ENCODE measurements at regions not wholly inside any gene's neighbourhood (a gene's known extent, or its start where the extent isn't known, plus 50 kb on each side); places are given as distances from the start of the nearest gene placed in this dataset.
A peak's percentile ranks its signal among the peaks of the same experiment; 100 is the strongest.
"Not testable (repeated sequence)": the region's sequence is repeated elsewhere in the genome, so short reads cannot be mapped to it uniquely, and the experiment has no call there.

DNA sequence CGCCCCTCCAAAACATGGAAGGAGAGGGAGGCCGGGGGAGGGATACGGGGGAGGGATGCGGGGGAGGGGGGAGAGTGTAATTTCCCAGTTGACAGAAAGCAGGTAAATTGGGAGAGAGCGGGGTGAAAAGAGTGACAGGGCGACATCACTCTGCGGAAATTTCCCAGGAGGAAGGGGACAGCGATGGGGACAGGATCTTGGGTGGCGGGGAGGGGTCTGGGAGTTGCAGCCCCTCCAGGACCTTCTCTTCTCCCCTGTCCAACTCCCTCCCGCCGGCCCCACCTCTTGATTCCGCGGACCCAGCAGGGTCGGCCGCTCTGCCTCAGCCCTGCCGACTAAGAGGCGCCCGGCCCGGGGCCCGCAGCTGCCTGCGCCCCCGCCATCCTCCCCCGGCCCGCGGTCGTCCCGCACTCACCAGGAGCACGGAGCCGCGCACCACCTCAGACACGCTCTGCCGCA is 108.0 kb upstream of the DOCK9 start:
- Mint-ChIP-seq H3K9me3 (no peaks in the 10 kb centered on the region), H3K27me3 (no peaks in the 10 kb centered on the region), H3K36me3 (ENCODE audit: low read depth) (peaks cover 6% of the 10 kb centered on the region), H3K4me1 (peaks cover 35% of the 10 kb centered on the region), H3K4me3 (peak overlapping the region; percentile 76), H3K27ac (peak overlapping the region; percentile 72)
- ChIA-PET POLR2A (interaction anchor here (1.1 to 4.7 kb wide), 7 partner anchors 10 to 57 kb away, joined by 4 to 61 read pairs (median 11); no protein-coding TSS in a partner anchor), CTCF (interaction anchor here (1.3 kb wide), 1 partner anchor 216 kb away, joined by 6 read pairs; no protein-coding TSS in a partner anchor)
- no peak for DNase-seq

DNA sequence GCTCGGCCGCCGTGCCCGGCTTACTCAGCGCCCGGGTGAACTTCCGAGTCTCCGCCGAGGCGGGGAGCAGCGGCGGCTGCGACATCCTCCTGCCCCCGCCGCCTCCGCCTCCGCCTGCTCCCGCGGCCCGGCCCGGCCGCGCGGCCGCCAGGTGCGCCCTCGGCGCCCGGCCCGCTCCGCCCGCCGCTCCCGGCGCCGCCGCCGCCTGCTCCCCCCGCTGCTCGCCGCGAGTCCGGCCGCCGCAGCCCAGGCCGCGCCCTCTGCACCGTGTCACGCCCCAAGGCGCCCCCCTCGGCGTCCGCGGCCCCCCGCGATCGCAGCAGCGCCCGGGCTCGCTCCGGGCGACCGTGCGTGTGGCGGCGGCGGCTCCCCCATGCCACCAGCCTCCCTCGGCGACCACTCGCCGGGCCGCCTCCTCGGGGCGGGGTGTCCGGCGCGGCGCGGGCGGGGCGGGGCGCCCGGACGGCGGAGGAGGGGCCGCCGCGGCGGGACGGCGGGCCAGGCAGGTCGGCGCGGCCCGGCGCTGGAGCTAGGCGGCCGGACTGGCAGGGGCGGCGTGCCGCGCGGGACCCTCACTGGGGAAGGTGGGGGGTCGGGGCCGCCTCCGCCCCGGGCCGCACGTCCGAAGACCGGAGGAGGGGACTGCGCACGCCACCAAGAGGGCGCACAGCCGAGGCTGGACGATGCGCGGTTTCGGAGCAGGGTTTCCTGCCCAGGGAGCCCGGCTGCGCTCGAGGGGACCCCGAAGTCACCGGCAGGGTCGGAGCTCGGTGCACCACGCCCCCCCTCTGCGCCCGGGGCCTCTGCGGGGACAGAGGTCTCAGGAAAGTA is 108.6 kb upstream of the DOCK9 start:
- POLR2A ChIA-PET = interaction anchor here (0.7 to 4.7 kb wide), 20 partner anchors 8 to 1653 kb away, joined by 3 to 61 read pairs (median 5); partner anchors contain the start of genes GPR18, RAP2A, TM9SF2 and UBAC2
- H3K4me1 Mint-ChIP-seq = peaks cover 33% of the 10 kb centered on the region
- peaks cover 6% of the 10 kb centered on the region for H3K36me3 Mint-ChIP-seq (ENCODE audit: low read depth)
- CTCF ChIA-PET = interaction anchor here (0.9 to 3.1 kb wide), 4 partner anchors 40 to 217 kb away, joined by 4 to 13 read pairs (median 12); no protein-coding TSS in a partner anchor
- H3K9me3 Mint-ChIP-seq = no peaks in the 10 kb centered on the region
- DNase-seq = peak; percentile 75
- peak overlapping the region; percentile 97 for H3K27ac Mint-ChIP-seq
- H3K27me3 Mint-ChIP-seq = no peaks in the 10 kb centered on the region
- H3K4me3 Mint-ChIP-seq = peak overlapping the region; percentile 94

DNA sequence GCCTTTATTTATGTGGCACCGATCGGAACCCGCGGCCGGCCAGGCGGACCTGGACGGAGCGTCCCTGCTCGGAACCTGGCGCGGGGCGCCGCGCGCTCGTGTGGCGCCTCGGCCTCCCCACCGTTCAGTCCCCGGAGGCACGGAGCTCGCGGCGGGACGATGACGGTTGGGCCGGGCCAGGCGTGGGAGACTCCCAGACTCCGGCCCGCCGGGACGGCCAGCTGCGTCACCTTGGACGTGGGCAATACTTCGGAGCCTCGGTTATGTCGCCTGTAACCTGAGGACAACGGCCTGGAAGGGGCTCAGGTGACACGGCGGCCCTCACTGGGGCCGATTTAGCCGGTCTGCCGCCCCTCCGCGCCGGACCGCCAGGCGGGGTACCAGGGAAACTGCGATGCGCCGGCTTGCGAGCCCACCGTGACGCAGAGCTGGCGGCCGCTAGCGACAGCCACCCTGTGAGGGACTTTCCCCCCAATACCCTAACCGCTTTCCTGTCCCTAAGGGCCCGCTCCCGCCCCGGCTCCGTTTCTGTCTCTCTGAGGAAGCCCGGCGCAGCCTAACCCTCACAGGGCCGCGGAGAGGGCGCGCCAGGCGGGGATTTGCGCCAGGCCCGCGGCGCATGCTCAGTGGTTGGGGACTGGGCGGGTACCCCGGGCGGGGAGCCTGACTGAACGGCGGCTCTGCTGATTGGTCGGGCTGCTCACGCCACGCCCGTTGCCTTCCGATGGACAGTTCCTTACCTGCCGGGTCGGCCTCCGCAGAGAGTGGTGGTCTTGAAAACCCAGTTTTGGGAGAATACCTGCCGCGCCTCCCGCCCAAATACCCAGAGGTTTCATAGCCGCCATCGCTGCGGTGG is 109.5 kb upstream of the DOCK9 start:
- peaks cover 33% of the 10 kb centered on the region for H3K4me1 Mint-ChIP-seq
- H3K27ac Mint-ChIP-seq = peak overlapping the region; percentile 97
- no peaks in the 10 kb centered on the region for H3K9me3 Mint-ChIP-seq
- ChIA-PET CTCF (interaction anchor here (0.9 to 3.1 kb wide), 5 partner anchors 41 to 218 kb away, joined by 4 to 13 read pairs (median 10); no protein-coding TSS in a partner anchor), POLR2A (interaction anchor here (0.7 to 4.7 kb wide), 22 partner anchors 9 to 1654 kb away, joined by 3 to 61 read pairs (median 5); partner anchors contain the start of genes GPR18, RAP2A, TM9SF2 and UBAC2)
- H3K4me3 Mint-ChIP-seq = peak overlapping the region; percentile 94
- DNase-seq = peak; percentile 94
- peaks cover 6% of the 10 kb centered on the region for H3K36me3 Mint-ChIP-seq (ENCODE audit: low read depth)
- no peaks in the 10 kb centered on the region for H3K27me3 Mint-ChIP-seq

DNA sequence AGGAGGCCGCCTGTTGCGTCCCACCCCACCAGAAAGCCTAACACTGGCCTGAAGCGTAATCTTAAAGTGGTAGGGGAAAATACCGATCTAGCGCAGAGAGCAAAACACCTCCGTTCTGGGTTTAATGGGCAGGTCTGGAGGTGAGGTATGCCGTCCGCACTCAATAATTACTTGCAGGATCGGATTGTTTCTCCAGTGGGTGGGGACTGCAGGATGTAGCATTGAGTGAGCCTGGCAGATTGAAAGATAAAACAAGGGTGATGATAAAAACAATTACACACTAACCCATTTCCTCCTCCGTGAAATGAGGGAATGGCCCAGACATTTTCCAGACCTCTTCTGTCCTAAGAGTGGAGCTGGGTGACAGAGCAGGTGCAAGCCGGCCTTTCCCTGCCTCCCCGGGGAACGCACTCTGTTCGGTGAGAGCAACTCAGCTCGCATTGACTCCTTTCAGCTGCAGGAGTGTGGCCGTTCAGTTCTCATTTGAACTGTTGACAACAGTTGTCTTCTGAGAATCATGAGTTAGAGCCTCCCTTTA is 110.2 kb upstream of the DOCK9 start:
- peak overlapping the region; percentile 94 for H3K4me3 Mint-ChIP-seq
- peaks cover 6% of the 10 kb centered on the region for H3K36me3 Mint-ChIP-seq (ENCODE audit: low read depth)
- H3K4me1 Mint-ChIP-seq = peaks cover 33% of the 10 kb centered on the region
- H3K27ac Mint-ChIP-seq = peak overlapping the region; percentile 97
- CTCF ChIA-PET = interaction anchor here (1.3 to 3.1 kb wide), 5 partner anchors 42 to 218 kb away, joined by 5 to 13 read pairs (median 10); no protein-coding TSS in a partner anchor
- H3K9me3 Mint-ChIP-seq = no peaks in the 10 kb centered on the region
- DNase-seq = no peak
- POLR2A ChIA-PET = interaction anchor here (0.7 to 4.7 kb wide), 17 partner anchors 10 to 1655 kb away, joined by 3 to 61 read pairs (median 4); partner anchors contain the start of genes RAP2A and UBAC2
- peaks cover under 1% of the 10 kb centered on the region for H3K27me3 Mint-ChIP-seq

GRCh38 chr13:99093997-99094396 is 106.7 kb upstream of the UBAC2 start:
- no peak overlapping the region for H3K4me3 Mint-ChIP-seq
- H3K27ac Mint-ChIP-seq = no peak overlapping the region
- H3K36me3 Mint-ChIP-seq (ENCODE audit: low read depth) = no peaks in the 10 kb centered on the region
- DNase-seq = no peak
- H3K9me3 Mint-ChIP-seq = no peaks in the 10 kb centered on the region
- CTCF ChIA-PET = no interaction called here
- POLR2A ChIA-PET = no interaction called here
- H3K27me3 Mint-ChIP-seq = peaks cover 3% of the 10 kb centered on the region
- no peaks in the 10 kb centered on the region for H3K4me1 Mint-ChIP-seq

DNA sequence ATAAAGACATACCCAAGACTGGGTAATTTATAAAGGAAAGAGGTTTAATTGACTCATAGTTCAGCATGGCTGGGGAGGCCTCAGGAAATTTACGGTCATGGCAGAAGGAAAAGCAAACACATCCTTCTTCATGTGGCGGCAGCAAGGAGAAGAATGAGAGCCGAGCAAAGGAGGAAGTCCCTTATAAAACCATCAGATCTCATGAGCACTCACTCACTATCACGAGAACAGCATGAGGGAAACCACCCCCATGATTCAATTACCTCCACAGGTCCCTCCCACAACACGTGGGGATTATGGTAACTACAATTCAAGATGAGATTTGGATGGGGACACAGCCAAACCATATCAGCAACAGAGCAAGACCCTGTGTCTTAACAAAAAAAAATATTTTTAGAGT is 98.8 kb upstream of the UBAC2 start:
- CTCF ChIA-PET; H3K27me3 Mint-ChIP-seq; H3K9me3 Mint-ChIP-seq; H3K36me3 Mint-ChIP-seq (ENCODE audit: low read depth); DNase-seq; H3K4me3 Mint-ChIP-seq; POLR2A ChIA-PET; H3K27ac Mint-ChIP-seq; H3K4me1 Mint-ChIP-seq: not testable (repeated sequence)

DNA sequence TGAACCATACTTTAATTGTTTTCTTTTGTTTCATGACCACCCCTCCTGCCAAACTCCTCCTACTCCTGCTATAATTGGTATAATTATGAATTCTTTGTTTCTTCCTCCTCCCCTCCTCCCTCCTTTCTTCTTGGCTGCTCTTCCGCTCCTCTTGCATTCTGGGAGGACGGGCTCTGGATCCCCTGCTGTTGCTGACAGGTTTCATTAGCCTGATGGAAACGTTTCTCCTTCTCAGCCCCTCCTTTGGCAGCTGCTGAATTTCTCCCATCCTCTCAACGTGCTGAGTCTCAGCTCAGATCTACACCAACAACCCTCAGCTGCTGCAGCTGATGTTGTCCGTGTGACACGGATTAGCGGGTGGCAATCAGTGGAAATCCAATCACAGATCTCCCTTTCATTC is 97.1 kb upstream of the UBAC2 start:
- ChIA-PET CTCF (no interaction called here), POLR2A (no interaction called here)
- DNase-seq = no peak
- no peaks in the 10 kb centered on the region for H3K36me3 Mint-ChIP-seq (ENCODE audit: low read depth)
- peaks cover 13% of the 10 kb centered on the region for H3K27me3 Mint-ChIP-seq
- no peaks in the 10 kb centered on the region for H3K9me3 Mint-ChIP-seq
- H3K4me3 Mint-ChIP-seq = no peak overlapping the region
- H3K4me1 Mint-ChIP-seq = no peaks in the 10 kb centered on the region
- no peak overlapping the region for H3K27ac Mint-ChIP-seq

DNA sequence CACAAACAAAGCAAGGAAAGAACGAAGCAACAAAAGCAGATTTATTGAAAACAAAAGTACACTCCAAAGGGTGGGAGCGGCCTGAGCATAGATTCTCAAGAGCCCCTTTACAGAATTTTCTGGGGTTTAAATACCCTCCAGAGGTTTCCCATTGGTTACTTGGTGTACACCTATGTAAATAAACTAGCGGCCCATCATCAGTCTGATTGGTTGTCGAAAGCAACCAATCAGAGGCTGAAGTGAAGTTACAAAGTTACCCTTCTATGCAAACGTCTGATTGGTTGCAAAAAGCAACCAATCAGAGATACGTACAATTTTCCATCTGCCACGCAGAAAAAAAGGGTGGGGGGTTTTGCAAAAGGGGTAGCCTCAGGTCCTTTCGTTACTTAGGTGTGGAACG is 96.3 kb upstream of the UBAC2 start:
- Mint-ChIP-seq H3K36me3 (ENCODE audit: low read depth) (no peaks in the 10 kb centered on the region), H3K9me3 (no peaks in the 10 kb centered on the region), H3K27me3 (peaks cover 13% of the 10 kb centered on the region), H3K27ac (no peak overlapping the region), H3K4me3 (no peak overlapping the region), H3K4me1 (no peaks in the 10 kb centered on the region)
- DNase-seq = no peak
- ChIA-PET POLR2A (no interaction called here), CTCF (no interaction called here)

DNA sequence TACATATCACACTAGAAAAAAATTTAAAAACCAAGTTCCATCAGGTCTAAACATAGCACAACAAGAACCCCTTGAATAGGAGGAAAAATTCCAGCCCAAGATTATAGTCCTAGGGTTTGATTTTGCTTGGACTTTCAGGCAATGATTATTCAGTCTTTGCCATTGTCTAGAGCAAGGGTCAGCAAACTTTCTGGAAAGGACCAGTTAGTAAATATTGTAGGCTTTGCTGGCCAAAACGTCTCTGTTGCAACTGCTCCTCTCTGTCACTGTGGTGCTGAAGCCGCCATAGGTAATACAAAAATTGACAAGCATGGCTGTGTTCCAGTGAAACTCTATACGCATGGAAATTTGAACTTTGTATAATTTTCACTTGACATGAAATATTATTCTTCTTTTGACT is 95.5 kb upstream of the UBAC2 start:
- Mint-ChIP-seq H3K27ac (no peak overlapping the region), H3K4me1 (no peaks in the 10 kb centered on the region), H3K4me3 (no peak overlapping the region), H3K27me3 (peaks cover 13% of the 10 kb centered on the region), H3K9me3 (no peaks in the 10 kb centered on the region), H3K36me3 (ENCODE audit: low read depth) (no peaks in the 10 kb centered on the region)
- DNase-seq = no peak
- ChIA-PET POLR2A (no interaction called here), CTCF (interaction anchor here (1.7 kb wide), 1 partner anchor 19 kb away, joined by 5 read pairs; no protein-coding TSS in a partner anchor)

- Mint-ChIP-seq H3K4me1 (no peaks in the 10 kb centered on the region), H3K27me3 (peaks cover 3% of the 10 kb centered on the region), H3K36me3 (ENCODE audit: low read depth) (no peaks in the 10 kb centered on the region), H3K27ac (no peak overlapping the region), H3K4me3 (no peak overlapping the region), H3K9me3 (no peaks in the 10 kb centered on the region)
- no peak for DNase-seq
- ChIA-PET POLR2A (no interaction called here), CTCF (interaction anchor here (0.7 kb wide), 1 partner anchor 10 kb away, joined by 3 read pairs; no protein-coding TSS in a partner anchor)
Measured at GRCh38 chr13:99113351-99113750, 87.3 kb upstream of the UBAC2 start.

DNA sequence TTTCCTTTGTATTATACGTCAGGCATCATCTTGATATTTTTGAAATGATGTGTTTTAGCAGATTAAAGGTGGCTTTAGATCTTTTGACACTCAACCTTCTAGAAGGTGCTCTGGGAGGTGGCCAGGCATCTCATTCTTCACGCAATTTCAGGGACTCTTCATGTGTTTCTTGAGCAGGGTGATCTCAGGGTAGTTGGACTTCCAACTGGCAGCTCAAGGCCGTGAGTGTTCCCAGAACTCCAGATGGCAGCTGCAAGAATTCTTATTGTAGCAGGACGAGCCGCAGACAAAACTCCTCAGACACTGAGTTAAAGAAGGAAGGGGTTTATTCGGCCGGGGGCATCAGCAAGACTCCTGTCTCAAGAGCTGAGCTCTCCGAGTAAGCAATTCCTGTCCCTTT is 82.5 kb upstream of the UBAC2 start:
- Mint-ChIP-seq H3K9me3 (peaks cover 5% of the 10 kb centered on the region), H3K27me3 (no peaks in the 10 kb centered on the region), H3K4me1 (peaks cover 16% of the 10 kb centered on the region), H3K36me3 (ENCODE audit: low read depth) (peaks cover 3% of the 10 kb centered on the region), H3K27ac (no peak overlapping the region), H3K4me3 (no peak overlapping the region)
- CTCF ChIA-PET = no interaction called here
- POLR2A ChIA-PET = no interaction called here
- no peak for DNase-seq

DNA sequence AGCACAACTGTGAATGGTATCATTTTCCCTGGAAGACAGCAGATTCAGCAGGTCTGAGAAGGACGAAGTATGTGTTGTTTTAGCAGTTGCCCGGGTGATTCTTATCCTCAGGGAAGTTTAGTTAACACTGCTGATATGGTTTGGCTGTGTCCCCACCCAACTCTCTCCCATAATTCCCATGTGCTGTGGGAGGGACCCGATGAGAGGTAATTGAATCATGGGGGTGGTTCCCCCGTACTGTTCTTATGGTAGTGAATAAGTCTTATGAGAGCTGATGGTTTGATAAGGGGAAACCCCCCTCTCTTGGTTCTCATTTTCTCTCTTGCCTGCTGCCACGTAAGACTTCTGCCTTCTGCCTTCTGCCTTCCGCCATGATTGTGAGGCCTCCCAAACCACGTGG is 81.0 kb upstream of the UBAC2 start:
- Mint-ChIP-seq H3K4me3 (no peak overlapping the region), H3K36me3 (ENCODE audit: low read depth) (peaks cover 3% of the 10 kb centered on the region), H3K27ac (no peak overlapping the region), H3K9me3 (peaks cover 5% of the 10 kb centered on the region), H3K27me3 (no peaks in the 10 kb centered on the region), H3K4me1 (peaks cover 27% of the 10 kb centered on the region)
- ChIA-PET CTCF (interaction anchor here (0.7 to 1.0 kb wide), 2 partner anchors 40 to 276 kb away, joined by 3 read pairs; no protein-coding TSS in a partner anchor), POLR2A (interaction anchor here (1.6 kb wide), 1 partner anchor 74 kb away, joined by 3 read pairs; no protein-coding TSS in a partner anchor)
- no peak for DNase-seq
